HepG2 (cell line): ENCODE measurements at regions not wholly inside any gene's neighbourhood (a gene's known extent, or its start where the extent isn't known, plus 50 kb on each side); places are given as distances from the start of the nearest gene placed in this dataset.
"Not testable (repeated sequence)": the region's sequence is repeated elsewhere in the genome, so short reads cannot be mapped to it uniquely, and the experiment has no call there.

ENCODE experiments used
- ARNT2 ChIP-seq: sonication (generic); formaldehyde crosslinking; IDR thresholded peaks from 2 replicates; pipeline ENCODE4 v1.8.0; 2022; ENCODE audit warnings: mild to moderate bottlenecking, low read depth, missing genetic modification reagents, moderate library complexity
- HCFC1 ChIP-seq: fragments of 150-350 bp; IDR thresholded peaks from 2 replicates; pipeline ENCODE4 v1.6.1; 2014; ENCODE audit warnings: low read depth, low read length
- HDAC2 ChIP-seq: sonication (generic); formaldehyde crosslinking; IDR thresholded peaks from 2 replicates; pipeline ENCODE4 v1.4.0; 2020; ENCODE audit warnings: missing genetic modification reagents
- RELA ChIP-seq: sonication (generic); formaldehyde crosslinking; IDR thresholded peaks from 2 replicates; pipeline ENCODE4 v1.4.0; 2020; ENCODE audit warnings: missing genetic modification reagents
- SMC3 ChIP-seq: IDR thresholded peaks from 2 replicates; pipeline ENCODE4 v1.6.1; 2011; ENCODE audit warnings: low read length, improper control_type of control experiment
- TARDBP ChIP-seq: sonication (generic); formaldehyde crosslinking; IDR thresholded peaks from 2 replicates; pipeline ENCODE4 v1.8.0; 2022; ENCODE audit warnings: mild to moderate bottlenecking, missing genetic modification reagents
- ZNF207 ChIP-seq: fragments of 450-650 bp; IDR thresholded peaks from 2 replicates; pipeline ENCODE4 v1.6.1; 2016; ENCODE audit warnings: antibody characterized with exemption, borderline replicate concordance
- ZNF530 ChIP-seq: sonication (generic); formaldehyde crosslinking; IDR thresholded peaks from 2 replicates; pipeline ENCODE4 v1.5.0; 2020; ENCODE audit warnings: low read depth, mild to moderate bottlenecking, missing genetic modification reagents
- TF ChIP-seq, protein P1 (sequence below): IDR thresholded peaks from 2 replicates; pipeline ENCODE4 v1.6.1; 2016; ENCODE audit warnings: low read depth, missing genetic modification reagents, missing compliant biosample characterization

- TF ChIP-seq TARDBP; HCFC1; ARNT2 (CRISPR knock-in tag); RELA; ZNF207; HDAC2 (CRISPR knock-in tag); ZNF530 (CRISPR knock-in tag); SMC3: not testable (repeated sequence)
- TF ChIP-seq, protein P1, sequence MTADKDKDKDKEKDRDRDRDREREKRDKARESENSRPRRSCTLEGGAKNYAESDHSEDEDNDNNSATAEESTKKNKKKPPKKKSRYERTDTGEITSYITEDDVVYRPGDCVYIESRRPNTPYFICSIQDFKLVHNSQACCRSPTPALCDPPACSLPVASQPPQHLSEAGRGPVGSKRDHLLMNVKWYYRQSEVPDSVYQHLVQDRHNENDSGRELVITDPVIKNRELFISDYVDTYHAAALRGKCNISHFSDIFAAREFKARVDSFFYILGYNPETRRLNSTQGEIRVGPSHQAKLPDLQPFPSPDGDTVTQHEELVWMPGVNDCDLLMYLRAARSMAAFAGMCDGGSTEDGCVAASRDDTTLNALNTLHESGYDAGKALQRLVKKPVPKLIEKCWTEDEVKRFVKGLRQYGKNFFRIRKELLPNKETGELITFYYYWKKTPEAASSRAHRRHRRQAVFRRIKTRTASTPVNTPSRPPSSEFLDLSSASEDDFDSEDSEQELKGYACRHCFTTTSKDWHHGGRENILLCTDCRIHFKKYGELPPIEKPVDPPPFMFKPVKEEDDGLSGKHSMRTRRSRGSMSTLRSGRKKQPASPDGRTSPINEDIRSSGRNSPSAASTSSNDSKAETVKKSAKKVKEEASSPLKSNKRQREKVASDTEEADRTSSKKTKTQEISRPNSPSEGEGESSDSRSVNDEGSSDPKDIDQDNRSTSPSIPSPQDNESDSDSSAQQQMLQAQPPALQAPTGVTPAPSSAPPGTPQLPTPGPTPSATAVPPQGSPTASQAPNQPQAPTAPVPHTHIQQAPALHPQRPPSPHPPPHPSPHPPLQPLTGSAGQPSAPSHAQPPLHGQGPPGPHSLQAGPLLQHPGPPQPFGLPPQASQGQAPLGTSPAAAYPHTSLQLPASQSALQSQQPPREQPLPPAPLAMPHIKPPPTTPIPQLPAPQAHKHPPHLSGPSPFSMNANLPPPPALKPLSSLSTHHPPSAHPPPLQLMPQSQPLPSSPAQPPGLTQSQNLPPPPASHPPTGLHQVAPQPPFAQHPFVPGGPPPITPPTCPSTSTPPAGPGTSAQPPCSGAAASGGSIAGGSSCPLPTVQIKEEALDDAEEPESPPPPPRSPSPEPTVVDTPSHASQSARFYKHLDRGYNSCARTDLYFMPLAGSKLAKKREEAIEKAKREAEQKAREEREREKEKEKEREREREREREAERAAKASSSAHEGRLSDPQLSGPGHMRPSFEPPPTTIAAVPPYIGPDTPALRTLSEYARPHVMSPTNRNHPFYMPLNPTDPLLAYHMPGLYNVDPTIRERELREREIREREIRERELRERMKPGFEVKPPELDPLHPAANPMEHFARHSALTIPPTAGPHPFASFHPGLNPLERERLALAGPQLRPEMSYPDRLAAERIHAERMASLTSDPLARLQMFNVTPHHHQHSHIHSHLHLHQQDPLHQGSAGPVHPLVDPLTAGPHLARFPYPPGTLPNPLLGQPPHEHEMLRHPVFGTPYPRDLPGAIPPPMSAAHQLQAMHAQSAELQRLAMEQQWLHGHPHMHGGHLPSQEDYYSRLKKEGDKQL (CRISPR knock-in tag) = not testable (repeated sequence)
These were observed 175.4 kb downstream of the NRN1 start for GRCh38 chr6:5831219-5831862.
